HG03060 (cell line): ENCODE measurements at regions not wholly inside any gene's neighbourhood (a gene's known extent, or its start where the extent isn't known, plus 50 kb on each side); places are given as distances from the start of the nearest gene placed in this dataset.

Source experiments
- ATAC-seq: cut with Tn5 transposase; IDR thresholded peaks from one replicate; pipeline ENCODE4 v1.9.1; 2021; ENCODE audit warnings: low read depth, moderate number of reproducible peaks; ENCODE audit not compliant: unreplicated experiment

DNA sequence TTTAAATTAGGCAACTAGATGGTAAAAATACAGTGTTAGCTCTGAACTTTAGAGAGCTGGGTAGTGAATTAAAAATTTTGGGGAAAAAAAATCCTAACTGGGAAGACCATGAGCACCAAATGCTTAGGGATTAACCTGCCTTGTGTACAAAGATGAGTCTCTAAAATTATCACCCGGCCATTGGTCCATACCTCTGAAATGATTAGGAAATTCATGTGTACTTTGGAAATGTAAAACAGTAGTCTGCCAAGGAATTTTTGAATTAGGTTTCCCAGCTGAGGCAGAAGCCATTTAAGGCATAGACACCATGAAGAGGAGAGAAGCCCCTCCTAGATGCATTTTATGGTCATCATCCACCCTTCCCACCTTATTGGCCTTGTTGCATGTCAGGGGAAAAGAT is 670.5 kb upstream of the SALL1 start:
- no peak for ATAC-seq

DNA sequence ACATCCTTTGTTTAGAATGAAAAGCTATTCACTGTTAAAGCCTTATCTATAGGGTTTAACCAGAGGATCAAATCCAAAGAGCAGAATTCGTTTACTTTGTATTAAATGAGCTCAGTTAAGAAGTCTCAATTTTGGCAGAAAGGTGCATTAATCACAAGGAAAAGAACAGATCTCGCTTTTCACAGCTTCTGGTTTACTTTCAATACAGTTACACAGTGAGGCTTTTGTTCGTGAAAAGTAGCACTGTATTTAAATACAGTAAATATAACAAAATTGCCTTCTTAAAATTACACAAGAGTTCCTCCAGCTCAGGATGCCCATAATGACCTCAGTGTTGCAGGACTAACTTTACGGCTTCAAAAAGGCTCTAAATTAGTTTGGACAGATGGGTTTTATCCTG is 669.1 kb upstream of the SALL1 start:
- ATAC-seq, result no peak

DNA sequence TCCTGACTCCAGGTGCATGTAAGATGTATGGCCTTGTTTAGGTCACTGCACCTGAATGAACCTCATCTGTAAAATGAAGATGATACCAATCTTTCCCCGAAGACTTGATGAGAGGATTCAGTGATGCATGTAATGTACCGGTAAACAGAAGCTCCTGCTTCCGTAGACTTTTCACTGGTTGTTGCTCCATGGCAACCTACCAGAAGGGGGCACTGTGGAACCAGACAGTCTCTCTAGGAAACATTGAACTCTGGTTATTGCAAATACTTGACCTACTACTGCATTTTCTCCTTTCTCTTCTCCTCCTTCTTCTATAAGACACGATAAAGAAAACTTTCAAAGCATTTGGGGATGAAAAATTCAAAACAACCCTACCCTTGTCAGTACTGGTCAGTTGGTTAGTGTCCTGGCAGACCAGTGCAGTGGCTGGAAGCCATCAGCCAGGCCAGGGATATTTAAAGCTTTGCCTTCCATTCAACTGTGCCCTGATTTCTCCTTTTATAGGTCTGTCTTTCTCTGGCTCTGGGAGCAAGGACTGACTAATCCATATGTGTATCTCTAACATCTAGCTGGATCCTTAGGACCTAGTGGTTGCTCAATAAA is 667.4 kb upstream of the SALL1 start:
- no peak for ATAC-seq

DNA sequence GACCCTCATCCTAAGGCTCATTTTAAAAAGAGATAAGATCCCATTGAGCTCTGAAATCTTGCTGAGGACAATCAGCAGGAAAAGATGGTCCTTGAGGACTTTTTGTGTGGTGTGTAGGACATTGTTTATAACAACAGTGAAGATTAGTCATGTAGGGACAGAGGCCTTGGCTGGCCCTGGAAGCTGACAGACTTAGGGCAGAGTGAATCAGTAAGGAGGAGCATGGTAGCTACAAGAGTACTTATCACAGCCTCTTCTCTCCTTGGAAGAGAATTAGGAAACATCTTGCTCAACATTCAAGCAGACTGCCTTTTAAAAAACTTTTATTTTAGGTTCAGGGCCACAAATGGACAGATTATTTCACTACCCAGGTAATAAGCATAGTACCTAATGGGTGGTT is 665.9 kb upstream of the SALL1 start:
- ATAC-seq, result no peak

DNA sequence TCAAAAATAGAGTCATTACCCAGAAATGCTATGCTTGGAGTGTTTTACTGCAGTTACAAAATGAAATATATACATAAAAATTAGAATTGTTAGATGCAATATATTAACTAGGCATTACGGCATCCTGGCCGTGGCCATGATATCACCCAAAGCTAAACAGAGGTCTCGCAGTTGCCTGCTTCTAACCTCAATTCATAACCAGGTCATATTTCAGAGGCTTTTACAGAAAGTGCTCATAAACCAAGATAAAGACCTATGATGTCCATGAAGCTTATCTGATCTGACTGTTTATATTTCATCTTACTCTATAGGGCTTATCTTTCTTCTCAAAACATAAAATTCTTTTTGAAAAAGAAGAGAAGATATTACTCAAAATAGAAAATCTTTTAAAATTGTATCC is 664.5 kb upstream of the SALL1 start:
- no peak for ATAC-seq

DNA sequence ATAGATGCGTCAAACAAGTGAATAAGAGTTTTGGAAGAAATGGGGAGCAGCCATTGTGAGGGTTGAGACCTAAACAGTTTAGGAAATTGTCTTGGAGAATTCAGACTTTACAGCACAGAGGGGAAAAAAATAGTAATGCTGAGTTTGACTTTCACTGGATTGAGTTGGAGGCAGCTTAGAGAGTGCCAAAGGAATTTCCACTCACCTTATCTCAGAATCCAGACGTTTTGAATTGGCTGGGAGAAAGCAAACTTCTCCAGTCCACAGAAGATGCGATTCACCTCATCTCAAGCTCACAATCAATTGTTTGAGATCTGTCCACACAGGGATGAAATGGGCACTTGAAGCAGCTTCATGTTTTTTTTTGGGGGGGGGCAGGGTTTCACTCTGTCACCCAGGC is 663.5 kb upstream of the SALL1 start:
- ATAC-seq, result no peak

DNA sequence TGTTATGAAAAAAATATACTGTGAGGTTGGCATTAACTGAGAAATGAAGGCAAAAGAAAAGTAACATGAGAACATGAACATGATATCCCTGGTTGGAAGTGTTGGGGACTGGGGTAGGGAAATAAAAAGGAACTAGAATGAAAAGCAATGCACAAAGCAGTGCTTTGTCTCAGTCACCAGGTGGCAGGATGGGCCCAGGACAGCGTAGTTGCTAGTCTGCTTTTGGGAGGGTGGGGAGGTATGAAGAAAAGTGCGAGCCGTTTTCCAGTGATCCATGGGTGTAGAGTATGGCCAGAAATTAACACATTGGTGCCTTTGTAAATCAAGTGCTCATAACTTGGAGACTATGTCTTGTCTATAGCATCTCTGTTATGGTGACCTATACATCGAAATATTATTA is 662.5 kb upstream of the SALL1 start:
- ATAC-seq, result no peak

DNA sequence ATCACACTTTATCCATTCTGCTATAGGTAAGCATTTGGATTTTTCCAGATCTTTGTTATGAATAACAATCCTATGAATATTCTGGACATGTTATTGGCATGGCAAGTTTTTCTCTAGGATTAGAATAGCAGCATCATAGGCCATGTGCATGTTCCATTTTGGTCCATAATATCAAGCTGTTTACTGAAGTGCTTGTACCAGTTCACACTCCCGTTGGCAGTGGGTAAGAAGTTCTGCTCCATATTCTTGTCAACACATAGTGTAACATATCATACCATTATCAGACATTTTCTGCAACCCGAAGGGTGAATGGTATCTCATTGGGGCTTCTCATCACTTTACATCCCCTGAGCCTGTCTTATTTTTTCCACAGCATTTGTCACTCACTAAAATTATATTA is 661.9 kb upstream of the SALL1 start:
- ATAC-seq, result no peak

DNA sequence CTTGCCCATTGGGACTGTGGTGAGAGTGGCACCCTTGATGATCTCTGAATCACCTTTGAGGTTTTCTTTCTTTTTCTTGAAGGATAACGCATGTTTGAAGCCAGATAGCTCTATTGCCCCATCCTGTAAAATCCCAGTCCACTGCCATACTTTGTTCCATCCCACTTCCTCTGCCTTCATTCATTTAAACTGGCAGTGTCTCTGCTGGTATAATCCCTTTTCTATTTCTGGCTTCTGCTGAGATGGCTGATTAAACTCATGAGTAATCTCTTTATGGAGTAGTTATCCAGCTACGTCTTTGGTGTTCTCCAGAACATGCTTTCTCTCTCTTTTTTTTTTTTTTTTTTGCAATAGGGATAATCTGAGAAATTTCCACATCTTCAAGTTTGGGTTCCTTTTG is 656.5 kb upstream of the SALL1 start:
- ATAC-seq, result no peak

DNA sequence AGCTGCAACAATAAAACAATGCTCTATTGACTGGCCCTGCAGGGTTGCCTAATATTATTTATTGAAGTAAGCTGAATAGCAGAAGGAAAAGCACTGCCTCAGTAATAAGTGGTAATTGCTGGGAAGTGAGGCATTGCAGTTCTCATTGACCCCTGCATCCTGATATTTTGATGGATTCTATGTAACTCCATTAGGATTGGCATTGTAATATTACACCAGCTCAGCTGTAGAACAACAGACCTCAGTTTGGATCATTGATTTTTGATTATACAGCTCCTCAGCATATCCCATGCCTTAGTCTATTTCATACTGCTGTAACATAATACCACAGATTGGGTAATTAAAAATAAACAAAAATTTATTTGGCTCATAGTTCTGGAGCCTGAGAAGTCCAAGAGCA is 650.6 kb upstream of the SALL1 start:
- ATAC-seq, result no peak

DNA sequence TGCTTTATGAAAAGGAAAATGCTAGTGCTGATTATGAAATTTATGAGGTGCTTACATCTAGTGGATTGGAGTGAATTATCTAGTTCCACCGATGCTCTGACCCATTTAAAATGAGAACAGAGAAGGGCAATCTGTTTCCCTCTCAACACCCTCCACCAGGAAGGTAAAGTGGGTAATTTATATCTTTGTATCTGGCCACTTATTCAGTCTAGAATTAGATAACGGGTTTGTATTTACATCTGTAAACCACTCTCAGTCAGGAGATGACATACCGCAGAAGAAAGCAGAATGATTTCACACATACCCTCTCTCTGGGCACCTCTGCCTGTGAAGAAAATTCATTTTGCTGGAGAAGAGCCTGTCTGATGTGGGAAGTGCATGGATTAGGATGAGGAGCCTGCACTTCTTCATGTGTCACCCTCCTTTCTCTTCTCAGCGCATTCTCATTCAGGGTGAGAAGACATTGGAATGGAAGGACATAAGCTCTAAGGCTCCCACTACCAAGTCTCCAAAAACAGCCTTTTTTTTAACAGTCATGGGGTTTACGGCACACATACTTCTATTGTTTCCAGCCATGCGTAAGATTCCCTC is 646.7 kb upstream of the SALL1 start:
- no peak for ATAC-seq

DNA sequence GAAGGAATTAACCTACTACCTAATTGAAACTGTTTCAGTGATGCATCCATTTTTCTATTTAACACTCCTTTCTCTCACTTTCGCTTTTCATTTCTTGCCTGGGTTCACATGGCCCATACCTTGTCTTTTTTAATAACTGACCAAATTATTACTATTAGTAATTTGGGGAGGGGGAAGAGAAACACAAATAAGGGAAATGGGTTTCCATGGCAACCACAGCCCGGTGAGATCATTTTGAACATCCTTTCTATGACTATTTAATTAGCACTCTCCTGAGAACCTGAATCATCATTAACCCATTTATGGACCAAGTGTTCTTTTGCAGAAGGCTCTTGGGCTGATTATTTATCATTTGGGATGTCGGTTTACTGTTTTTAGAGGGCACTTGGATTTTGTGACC is 628.2 kb upstream of the SALL1 start:
- ATAC-seq, result no peak

DNA sequence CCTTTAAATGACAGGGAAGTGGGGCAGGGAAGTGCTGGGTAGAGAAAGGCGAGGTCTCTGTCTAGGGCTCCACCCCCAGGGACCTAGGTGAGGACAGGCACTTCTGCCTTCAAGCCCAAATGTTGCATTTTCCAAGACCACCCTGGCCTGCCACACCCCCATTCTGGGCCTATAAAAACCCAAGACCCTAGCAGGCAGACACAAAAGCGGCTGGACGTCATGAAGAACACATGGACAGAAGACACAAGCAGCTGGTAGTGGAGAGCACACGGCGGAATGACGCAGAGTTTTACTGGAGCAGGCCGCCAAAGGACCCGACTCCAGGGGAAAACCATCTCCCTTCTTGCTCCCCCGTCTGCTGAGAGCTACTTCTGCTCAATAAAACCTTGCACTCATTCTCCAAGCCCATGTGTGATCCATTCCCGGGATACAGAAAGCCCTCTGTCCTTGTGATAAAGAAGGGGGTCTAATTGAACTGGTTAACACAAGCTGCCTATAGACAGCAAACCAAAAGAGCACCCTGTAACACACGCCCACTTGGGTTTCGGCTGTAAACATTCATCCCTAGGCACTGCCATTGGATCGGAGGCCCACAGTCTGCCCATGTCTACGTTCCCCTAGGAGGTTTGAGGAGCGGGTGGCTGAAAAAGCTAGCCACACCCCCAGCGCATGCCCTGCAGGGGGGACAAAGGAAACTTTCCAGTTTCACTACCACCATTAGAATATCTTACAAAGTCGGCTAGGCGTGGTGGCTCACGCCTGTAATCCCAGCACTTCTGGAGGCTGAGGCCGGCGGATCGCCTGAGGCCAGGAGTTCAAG is 622.2 kb upstream of the SALL1 start:
- ATAC-seq, result no peak

DNA sequence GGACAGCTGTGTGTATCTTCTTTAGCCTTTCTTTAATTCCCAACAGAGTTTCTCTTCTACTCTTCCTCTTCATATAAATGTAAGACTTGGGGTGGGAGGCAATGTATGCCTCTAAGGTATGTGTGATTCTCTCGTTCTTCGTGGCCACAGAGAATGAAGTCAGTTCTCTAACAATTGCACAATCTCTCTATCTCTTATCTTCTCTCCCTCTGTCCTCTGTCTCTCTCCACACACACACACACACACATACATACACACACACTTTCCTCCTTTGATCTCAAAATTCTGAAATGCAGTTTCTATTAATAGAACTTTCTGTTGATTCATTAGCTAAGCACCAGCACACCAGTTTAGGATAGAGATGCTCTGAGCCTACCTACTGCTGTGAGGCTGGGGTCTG is 615.7 kb upstream of the SALL1 start:
- ATAC-seq, result no peak

DNA sequence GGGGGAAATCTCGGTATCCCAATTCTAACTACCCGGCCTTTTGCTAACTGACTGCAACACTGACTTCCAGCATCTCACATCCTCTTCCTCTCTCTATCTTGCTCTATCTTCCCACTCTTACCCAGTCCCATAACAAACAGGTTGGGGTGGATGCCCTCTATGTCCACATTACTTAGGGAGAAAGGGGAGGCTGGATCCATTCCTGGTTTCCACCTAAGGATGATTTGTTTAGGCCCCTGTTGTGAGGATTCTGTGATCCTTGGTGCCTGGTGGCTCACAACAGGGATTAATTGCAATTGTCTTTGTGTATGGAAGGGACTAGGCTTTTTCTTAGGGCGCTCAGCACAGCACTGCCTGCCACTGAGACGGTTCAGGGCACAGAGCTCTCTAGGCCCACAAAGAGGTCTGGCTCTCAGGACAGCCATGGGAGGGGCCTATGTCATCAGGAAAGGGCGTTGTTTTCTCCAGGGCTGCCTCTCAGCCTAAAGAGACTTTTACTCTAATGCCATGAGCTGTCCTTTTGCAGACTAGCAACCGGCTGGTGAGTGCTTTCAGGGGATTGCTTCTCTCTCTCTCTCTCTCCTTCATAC is 612.1 kb upstream of the SALL1 start:
- ATAC-seq, result no peak

DNA sequence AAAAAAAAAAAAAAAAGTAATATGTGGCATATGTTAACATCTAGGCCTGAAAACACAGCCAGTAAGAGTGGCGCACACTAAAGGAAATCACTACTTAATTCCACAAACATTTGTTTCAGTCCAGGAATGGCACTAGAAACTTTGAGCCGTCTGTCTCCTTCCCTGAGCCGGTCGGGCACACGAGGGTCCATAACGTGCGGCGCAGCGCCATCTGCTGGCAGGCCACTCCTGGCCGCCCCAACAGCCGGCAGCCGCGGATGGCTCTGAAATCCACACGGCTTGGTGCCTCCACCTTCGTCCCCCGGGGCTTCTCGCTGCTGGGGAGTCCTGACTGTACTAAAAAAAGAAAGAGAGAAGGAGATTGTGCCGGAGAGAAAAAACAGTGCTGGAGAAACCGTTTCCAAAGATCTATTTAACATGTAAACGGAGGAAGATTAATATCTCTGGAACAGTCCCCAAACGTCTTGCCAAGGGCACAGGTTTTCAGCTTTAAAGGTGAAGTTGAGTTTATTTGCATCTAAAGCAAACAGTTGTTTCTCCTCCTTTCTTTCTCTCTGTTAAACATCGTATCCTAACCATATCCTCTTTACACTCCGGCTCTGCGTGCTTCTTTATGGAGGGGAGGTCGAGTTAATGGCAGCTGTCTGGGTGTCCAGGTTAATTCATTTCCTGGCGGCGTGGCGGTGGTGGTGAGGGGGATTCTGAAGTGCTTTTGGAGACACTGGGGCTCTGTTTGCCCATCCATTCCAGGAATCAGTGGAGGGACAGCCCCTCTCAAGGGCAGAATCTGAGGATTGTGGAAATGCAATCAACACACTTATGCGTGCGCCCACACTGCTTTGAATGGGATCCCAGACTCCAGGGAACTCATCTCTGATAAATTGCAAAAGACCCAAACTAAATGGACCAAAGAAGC is 611.3 kb upstream of the SALL1 start:
- ATAC-seq, result peak; percentile 49

DNA sequence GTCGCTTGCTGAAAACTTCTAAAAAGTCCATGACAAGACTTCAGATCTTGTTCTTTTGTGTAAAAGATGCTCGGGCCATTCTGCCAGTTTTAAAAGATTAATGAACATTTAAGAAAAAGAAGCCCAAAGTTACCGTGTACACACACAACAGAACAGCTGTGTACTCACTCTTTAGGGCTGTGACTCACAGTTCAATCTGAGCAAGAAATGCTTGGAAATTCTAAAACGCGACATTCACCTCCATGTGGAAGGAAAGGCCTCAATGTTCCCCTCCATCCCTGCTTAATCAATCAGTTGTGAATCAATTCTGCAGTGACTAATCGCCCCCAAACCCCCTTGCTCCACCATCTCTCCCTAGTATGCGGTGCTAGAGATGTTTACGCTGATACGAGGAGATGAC is 609.9 kb upstream of the SALL1 start:
- ATAC-seq, result no peak

DNA sequence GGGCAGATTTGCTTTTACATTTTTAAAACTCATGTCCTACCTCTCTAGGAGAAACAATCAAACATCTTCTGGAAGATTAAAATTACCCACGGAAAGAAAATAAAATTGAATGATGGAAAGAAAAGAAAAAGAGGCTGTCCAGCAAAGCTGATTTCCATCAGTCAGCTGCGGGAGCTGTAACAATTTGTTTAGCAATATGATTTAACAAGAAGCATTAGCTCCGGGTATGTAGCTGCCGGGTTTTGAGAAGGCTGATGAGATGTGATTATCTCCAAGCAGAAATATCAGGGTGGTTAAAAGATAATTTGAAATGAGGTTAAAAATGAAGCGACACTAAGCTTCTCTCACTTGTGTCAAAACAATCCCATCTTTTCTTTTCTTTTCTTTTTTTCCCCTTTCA is 608.9 kb upstream of the SALL1 start:
- ATAC-seq, result no peak

DNA sequence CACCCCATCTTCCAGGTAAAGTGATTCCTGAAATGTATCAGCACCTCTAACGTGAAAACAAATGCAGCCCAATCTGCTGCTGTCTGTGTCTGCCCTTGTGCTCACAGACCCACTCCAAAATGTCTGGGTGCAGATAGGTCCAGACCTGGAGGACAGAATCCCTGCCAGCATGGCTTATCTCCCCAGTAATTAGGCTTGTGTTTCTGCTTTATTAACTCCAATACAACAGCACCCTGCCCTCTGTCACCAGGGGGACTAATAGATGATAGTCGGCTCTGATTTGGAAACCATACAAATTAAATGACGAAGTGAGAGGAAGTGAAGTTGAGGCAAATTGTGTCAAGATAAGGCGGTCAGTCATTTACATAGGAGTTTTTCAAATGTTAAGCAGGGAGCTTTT is 608.3 kb upstream of the SALL1 start:
- ATAC-seq, result no peak

DNA sequence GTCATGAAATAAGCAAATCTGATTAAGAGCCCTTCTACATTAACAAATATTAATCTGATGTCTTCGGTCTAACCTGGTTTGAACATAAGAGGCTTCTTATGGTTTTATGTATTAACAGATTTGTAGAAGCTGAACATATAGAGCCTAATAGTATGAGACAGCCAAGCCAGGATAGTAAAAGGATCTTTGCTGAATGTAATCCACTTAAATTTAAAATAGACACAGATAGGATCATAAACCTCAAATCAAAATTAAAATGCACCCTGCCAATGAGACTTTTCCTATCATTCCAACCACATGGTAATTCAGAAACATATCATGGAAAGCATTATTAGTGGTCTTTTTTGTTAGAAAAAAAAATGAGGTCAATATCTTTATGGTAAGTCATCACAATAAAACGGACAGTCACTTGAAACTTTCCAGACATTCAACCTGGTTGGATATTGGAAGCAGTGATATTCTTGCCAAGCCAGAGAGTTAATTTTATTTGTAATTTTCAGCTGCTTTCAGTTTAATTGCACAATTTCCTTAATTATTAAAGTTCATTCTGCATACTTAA is 606.9 kb upstream of the SALL1 start:
- ATAC-seq, result no peak
